HG02610 (cell line): ENCODE measurements at regions not wholly inside any gene's neighbourhood (a gene's known extent, or its start where the extent isn't known, plus 50 kb on each side); places are given as distances from the start of the nearest gene placed in this dataset.
A peak's percentile ranks its signal among the peaks of the same experiment; 100 is the strongest.
"Not testable (repeated sequence)": the region's sequence is repeated elsewhere in the genome, so short reads cannot be mapped to it uniquely, and the experiment has no call there.

Source experiments
- ATAC-seq: cut with Tn5 transposase; IDR thresholded peaks from one replicate; pipeline ENCODE4 v1.9.1; 2021; ENCODE audit warnings: mild to moderate bottlenecking, moderate library complexity; ENCODE audit not compliant: unreplicated experiment

DNA sequence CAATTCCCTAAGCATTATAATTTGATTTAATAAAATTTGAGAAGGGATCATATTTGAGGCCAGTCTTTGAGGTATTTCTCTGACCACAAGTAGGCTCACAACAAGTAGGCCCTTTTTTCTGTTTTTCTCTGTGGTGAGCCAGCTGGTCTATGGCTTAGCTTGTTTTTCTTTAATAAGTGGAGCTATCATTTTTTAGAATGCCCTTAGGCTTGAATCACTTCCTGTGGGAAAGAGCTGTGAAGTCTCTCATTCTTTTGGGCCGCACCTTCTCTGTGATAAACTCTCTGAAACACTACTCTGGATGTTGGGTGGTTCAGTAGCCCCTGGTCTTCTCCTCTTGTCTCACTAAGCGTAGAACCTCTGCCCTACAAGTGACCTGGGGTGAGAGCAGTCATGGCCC lies 235.9 kb downstream of the SUCLG1 start:
- no peak for ATAC-seq

DNA sequence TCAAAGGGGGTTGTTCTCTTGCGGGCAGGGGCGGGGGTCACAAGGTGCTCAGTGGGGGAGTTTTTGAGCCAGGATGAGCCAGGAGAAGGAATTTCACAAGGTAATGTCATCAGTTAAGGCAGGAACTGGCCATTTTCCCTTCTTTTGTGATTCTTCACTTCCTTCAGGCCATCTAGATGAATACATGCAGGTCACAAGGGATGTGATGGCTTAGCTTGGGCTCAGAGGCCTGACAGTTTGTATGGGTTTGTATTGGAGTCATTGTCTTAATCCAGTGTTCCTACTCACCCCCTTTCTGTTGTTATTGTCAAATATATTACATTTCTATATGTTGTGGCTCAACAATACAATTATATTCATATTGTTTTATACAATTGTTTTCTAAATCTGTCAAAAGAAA lies 238.0 kb downstream of the SUCLG1 start:
- ATAC-seq = not testable (repeated sequence)

DNA sequence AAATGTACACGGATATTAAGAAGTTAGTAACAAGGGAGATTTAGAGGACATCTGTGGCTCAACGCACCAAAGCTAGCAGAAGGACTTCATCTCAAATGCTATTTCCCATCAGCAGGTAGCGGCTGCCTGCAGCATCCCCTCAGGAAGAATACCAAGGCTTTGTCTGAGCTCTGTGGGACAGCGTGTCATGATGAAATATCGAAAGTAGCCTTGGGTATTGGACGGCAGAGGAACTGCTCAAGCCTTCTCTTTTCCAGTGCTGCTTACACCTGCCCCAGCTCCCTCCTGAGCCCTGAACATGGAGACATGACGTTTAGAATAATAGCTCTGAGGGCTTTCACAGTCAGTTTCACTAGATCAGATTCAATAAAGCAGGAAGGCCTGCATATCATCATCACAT lies 241.6 kb downstream of the SUCLG1 start:
- ATAC-seq = no peak

DNA sequence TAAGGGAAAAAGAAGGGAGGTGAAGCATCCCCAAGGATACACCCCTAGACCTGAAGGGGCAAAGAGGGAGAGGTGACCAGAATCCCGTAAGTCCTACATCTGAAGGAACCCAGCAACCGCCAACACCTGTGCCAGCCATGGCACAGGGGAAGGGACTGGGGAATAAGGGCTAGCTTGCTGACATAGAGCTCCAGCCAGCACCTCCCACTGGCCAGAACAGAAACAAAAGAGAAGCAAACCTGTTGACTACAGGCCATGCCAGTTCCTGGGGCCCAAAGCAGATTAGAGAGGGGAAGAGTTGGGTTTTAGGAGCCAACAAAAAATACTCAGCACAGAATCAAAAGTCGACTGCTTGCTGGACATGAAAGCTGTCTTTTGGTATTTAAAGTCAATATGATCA lies 244.6 kb downstream of the SUCLG1 start:
- no peak for ATAC-seq

DNA sequence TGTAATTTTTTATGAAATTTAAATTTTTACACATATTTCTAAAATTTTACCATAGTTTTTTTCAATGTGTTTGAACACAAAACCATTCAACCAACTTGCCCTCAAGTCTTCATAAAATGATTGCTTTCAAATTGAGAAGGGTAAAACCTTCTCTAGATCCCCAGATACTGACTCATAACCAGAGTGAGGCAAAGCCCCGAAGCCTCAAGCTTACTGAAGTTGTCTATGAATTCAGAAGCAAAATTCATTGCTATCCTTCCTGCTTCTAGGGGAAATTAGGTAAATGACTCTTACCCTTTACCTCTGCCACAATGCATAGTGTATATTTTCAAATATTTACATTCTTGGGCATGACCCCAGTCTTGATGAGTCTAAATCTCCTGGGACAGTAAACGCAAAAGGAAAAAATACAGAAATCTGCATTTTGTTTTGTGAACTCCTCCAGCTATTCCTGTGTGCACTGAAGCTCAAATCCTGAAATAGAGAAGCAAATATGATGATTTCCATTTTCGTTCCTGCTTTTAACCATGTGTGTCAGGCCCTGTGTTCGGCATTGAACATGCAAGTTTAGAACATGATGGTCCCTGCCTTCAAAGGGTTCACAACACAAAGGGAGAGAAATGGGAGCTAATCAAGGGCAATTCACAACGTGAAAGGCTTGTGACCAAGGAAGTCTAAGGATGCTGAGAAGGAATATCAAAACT lies 246.3 kb downstream of the SUCLG1 start:
- peak; percentile 95 for ATAC-seq

DNA sequence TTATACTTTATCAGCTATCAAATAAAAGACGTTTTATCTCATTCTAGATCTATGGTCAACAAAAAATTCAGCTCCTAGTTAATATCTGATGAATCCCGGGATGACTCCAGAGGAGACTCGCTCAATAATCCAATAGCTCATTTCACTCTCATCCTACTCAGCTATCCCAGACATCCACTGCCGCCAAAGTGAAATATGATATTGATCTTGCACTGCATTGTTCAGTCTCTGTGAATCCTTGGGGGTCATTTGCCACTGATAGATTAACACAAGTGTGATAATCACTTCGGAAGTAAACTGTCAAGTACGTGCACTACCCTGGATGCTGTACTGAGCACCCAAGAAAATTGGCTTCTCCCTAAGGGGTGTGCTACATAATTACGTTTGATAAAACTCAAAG lies 249.1 kb downstream of the SUCLG1 start:
- no peak for ATAC-seq

DNA sequence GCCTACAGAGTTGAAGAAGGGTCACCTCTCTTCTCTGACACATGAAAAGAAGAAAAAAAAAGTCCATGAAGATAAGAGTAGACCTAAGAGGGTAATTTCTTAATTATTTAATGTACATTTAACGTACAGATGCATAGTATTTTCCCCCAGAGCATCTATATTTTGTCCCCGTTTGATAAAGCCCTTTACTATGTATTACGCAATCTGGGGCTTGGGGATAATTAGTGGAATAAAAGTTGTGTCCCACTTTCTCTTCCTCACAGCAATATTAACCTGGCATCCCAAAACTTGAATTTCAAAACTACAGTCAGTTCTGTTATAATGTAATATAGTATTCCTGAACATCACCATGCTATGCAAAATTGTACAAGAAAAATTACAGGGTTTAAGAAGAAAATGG lies 254.1 kb downstream of the SUCLG1 start:
- no peak for ATAC-seq

DNA sequence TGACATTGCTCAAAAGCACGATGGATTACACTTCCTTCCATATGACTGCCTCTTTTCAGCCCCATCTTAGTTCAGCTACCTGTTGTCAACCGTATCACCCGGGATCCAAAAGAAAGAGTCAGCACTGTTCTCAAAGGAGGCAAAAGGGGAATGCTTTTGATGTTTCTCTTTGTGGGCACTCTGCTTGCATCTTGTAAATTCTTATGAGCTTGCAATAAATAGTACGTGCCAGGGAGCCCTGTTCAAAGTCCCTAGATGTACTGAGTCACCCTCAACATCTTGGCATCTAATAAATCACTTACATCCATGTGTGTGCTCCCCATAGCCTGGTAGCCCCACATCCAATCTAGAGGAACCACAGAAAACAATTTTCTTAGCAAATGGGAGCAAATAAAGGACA lies 256.9 kb downstream of the SUCLG1 start:
- no peak for ATAC-seq

DNA sequence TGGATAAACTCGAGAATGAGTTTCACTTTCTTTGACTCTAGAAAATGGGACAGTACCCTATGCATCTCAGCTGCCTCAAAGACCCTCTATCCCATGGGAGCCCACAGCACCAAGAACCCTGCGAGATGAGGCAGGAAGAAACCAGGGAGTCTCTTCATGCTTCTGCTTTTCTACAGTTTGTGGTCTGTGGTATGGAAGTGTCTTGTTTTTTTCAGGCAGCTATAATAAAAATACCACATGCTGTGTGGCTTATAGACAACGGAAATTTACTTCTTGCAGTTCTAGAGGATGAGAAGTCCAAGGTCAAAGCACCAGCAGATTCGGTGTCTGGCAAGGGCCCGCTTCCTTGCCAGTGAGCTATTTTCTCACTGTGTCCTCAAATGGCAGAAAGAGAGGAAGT lies 257.9 kb downstream of the SUCLG1 start:
- no peak for ATAC-seq

DNA sequence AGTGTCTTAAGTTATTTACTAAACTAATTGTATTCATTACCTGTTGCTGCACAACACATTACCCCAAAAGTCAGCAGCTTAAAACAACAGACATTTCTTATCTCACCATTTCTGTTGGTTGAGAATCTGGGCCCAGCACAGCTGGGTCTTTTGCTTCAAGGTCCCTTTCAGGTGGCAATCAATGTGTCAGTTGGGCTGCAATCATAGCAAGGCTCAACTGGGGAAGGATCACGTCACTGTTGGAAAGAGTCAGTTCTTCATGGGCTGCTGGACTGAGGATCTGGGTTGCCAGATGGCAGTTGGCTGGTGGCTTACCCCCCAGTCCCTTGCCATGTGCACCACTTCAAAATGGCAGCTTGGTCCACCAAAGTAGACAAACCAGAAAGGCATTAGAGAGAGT lies 261.2 kb downstream of the SUCLG1 start:
- ATAC-seq = no peak

DNA sequence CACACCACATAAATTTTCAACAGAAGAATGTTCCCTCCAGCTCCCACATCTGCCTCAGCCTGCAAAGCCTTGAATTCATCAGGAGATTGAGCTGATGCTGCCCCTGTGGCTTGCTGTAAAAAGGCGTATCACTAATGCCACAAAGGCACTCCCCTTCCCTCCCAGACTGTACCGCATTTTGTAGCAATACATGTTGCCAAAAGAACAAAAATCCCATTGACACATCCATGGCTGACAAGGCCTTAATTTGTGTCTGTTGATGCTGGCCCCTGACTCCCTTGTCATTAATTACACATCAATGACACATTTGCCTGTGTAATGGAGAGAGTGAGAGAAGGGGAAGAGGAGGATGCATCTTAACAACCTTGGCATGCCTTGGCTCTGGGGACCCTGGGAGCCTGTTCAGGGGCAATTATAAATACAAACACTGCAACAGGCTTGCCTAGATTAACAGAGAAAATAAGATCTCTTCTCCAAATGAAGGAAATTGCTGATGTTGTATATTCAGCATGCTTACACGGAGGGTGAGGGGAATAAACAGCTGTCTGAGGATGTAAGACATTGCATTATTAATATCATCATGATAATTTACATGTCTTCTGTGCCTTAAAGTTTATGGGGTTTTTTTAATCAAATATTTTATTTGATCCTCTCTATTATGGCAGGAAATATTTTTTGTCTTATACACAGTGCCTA lies 264.0 kb downstream of the SUCLG1 start:
- ATAC-seq = no peak

DNA sequence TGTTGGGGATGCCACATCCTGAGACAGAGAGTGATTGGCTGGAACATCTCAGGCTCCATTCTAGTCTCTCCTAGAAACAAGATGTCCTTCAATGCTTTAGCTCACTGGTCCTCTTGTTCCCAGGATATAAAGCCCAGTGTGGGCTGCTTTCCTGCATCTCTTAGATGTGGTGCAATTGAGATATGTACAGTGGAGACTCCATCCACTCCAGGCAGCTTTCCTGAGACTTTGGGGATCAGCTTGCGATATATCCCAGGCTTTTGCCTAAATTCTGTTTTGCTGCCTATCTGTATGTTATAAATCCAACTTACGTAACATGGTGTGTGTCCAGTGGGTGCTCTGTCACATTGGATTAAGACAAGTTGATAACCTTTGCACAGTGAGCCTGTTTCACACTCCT lies 264.9 kb downstream of the SUCLG1 start:
- no peak for ATAC-seq

DNA sequence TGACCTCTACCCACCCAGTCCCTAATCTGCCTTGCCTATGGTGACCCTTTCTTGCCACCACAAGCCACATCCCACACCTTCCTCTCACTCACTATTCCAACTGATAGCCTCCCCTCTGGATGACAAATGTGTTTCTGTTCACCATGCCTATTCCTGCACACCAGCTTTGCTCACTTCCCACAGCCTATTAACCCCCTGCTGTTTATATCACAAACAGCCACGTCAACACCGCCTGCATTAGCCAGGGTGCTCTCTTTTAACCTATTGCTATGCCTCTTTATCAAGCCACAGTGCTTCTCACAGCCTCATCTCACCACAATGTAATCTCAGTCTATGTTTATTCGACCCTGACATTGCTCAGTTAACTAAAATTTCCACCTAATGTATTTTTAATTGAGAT lies 271.8 kb downstream of the SUCLG1 start:
- no peak for ATAC-seq

DNA sequence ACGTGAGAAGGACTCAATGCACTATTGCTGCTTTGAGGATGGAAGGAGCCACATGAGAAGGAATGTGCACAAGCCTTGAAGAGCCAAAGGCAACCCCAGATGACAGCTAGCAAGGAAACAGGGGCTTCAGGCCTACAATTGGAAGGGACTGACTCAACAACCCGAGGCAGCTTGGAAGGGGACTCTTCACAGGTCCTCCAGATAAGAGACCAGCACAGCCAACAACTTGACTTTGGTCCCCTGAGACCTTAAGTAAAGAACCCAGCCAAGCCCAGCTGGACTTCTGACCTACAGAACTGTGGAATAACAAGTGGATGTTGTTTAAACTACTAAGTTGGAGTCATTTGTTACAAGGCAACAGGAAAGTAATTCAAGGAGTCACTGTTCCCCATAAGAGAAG lies 277.2 kb downstream of the SUCLG1 start:
- no peak for ATAC-seq

DNA sequence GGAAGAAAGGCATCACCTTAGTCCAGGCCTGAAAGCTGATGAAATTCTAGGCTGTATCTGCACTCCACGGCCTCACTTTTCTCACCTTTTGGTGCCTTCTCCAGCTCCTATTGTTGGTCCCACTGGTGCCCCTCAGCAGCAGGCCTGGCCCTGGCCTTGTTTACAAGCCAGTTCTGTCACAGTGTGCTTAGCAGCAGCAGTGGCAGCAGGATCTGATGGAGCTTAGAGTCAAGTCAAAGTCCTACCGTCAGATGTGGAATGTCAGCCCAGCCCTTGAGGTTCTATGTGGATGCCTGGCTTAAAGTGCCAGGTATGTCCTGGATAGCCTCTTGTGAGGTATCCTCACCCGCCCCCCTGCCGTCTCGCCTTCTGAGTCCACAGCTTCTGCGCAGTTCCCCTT lies 281.3 kb downstream of the SUCLG1 start:
- ATAC-seq = no peak

DNA sequence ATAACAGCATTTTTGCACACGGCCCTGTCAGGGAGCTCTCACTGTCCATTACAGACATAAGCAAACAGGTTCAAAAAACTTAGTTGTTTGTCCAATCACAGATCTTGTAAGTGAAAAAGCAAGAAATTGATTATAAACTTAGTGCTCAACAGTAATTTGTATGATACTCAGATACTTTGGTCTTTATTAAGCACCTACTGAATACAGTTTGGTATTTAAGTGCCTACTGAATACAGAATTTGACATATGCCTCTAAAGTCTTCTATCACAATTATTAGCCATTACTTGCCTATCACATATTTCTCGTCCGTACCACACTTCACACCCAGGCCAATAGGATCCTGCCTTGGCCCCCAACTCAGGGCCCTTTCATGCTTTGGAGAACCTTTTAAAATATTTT lies 283.1 kb downstream of the SUCLG1 start:
- ATAC-seq = no peak

DNA sequence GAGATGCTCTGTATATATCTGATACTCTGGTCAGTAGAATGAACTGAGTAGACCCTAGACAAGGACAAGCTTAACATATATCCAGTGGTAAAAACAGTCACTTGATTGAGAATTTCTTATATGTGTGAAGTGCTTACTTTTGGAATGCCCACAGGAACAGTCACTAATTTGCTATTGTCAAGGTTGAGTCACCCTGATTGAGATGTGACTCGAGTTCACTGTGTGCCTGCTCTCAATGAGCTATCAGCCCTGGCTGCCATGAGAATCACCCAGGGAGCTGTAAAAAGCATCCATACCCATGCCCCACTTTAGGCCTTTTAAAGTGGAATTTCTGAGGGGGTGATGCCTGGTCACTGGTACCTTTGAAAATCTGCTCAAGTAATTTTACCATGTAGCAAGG lies 283.7 kb downstream of the SUCLG1 start:
- no peak for ATAC-seq

DNA sequence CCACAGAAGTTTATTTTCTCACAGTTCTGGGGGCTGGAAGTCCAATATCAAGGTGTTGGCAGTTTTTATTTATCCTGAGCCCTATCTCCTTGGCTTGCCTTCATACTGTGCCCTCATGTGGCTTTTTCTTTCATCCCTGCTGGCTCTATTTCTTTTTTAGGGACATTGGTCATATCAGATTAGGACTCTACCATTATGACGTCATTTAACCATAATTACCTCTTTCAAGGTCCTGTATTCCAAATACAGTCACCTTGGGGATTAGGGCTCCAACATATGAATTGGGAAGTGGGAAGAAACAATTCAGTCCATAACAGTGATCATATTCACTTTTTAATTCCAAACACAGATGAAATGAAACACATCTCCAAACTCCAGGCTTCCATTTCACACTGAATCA lies 286.0 kb downstream of the SUCLG1 start:
- no peak for ATAC-seq

DNA sequence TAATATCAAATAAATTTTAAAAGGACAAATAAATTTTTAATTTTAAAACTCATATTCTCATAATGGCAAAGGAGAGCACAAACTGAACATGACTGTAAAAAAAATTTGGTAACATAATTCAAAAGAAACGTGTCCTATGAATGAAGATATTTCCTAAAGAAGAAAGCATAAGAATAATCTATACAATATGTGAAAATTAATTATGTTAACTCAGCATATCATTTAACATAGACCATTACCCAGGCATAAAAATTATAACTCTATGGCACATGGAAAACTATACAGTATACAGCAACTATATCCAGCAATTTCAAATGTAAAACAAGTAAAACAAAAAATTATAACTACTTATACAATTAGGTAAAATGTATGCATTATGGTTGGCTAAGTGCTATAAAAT lies 288.1 kb downstream of the SUCLG1 start:
- no peak for ATAC-seq

DNA sequence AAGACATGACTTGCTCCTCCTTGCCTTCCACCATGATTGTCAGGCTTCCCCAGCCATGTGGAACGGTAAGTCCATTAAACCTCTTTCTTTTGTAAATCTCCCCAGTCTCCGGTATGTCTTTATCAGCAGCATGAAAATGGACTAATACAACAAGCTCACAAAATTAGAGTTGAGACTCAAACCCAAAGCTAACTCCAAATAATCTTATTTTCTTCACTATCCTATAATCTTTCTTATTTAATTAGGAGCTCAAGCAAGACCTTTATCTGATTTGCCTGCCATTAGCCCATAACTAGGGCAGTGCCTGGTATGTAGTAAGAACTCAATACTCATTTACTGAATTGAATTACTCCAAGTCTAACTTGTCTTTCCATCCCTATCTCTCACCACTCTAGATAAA lies 289.2 kb downstream of the SUCLG1 start:
- no peak for ATAC-seq

DNA sequence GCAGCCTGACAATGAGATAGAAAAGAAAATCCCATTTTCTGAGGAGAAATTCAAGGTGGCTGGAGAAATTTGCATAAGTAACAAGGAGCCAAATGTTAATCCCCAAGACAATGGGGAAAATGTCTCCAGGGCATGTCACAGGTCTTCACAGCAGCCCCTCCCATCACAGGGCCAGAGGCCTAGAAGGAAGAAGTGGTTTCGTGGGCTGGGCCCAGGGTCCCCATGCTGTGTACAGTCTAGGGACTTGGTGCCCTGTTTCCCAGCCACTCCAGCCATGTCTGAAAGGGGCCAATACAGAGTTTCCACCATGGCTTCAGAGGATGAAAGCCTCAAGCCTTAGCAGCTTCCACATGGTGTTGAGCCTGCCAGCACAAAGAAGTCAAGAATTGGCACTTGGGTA lies 290.5 kb downstream of the SUCLG1 start:
- ATAC-seq = not testable (repeated sequence)

DNA sequence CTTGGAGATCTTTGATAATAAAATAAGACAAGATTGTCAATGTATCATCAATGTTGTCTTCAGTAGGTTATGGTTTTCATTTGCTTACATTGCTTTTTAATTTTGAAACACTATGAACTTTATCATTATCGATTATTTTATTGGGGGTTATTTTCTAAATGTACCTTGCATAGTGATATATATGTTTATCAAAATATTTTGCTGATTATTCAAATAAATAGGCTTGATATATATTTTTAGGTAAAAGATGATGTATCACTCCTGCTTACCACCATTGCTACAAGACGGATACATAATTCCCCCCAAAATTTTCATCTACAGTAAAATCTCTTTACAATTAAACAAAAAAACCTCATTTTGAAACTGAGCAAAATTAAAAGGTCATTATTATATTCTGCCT lies 293.8 kb downstream of the SUCLG1 start:
- no peak for ATAC-seq

DNA sequence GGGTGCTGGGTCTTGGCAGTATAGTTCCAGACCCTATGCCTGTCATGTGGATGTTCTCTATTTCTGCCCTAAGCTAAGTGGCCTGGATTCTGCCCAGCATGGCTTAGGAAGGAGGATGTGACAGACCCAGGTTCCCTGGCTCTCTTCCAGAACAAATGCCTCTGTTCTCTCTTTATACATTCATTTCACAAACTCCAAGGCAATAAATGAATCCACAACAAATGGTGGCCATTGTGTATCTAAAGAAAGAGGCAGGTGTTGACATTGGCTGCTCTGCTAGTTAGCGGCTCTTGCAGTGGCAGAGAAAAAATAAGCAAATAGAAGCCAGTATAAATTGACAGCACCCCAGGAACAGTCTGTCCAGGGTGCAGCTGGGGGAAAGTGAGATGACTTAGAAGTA lies 298.6 kb downstream of the SUCLG1 start:
- ATAC-seq = no peak
